Loucy (cell line): ENCODE measurements at regions not wholly inside any gene's neighbourhood (a gene's known extent, or its start where the extent isn't known, plus 50 kb on each side); places are given as distances from the start of the nearest gene placed in this dataset.

Source experiments
- CTCF ChIP-seq: fragments of 200-600 bp; sonication (generic); conservative IDR thresholded peaks from 2 replicates; pipeline ENCODE4 v1.5.1; 2014; ENCODE audit warnings: mild to moderate bottlenecking, antibody characterized with exemption, low read length
- EZH2phosphoT487 ChIP-seq: fragments of 200-600 bp; IDR thresholded peaks from 2 replicates; pipeline ENCODE4 v1.6.1; 2018; ENCODE audit warnings: antibody characterized with exemption, mild to moderate bottlenecking, moderate library complexity, borderline replicate concordance

- TF ChIP-seq CTCF: no peak
- no peak for TF ChIP-seq EZH2phosphoT487
Measured at GRCh38 chr4:54914781-54915180, 210.6 kb downstream of the KDR start.
